Natural killer cell (primary cell): ENCODE measurements at regions not wholly inside any gene's neighbourhood (a gene's known extent, or its start where the extent isn't known, plus 50 kb on each side); places are given as distances from the start of the nearest gene placed in this dataset.

Experiments used
- ATAC-seq, 3 donors: fragments of 150-1000 bp in 2 of 3; fragments of 200-7000 bp in 1 of 3; cut with Tn5 transposase; 1 replicate in 1 of 3; 2 replicates in 2 of 3; pipeline ENCODE4 v1.10.0; 2021; ENCODE audit warnings: mild to moderate bottlenecking in 2 of 3, moderate library complexity in 2 of 3
- DNase-seq, 2 donors: peaks; one replicate each; pipeline versions ENCODE4 v3.0.0 to v3.0.0-alpha.2; 2013 to 2021; ENCODE audit warnings: mixed read lengths in 1 of 2
- H3K27ac ChIP-seq: one replicate; pipeline ENCODE4 v1.5.1; 2013; ENCODE audit warnings: mild to moderate bottlenecking, low read length
- H3K27me3 ChIP-seq: one replicate; pipeline ENCODE4 v1.6.1; 2013; ENCODE audit warnings: low read length; ENCODE audit not compliant: control insufficient read depth, insufficient read depth
- H3K36me3 ChIP-seq: one replicate; pipeline ENCODE4 v1.6.1; 2013; ENCODE audit warnings: low read length; ENCODE audit not compliant: control insufficient read depth, insufficient read depth
- H3K4me1 ChIP-seq: one replicate; pipeline ENCODE4 v1.6.1; 2013; ENCODE audit warnings: low read length; ENCODE audit not compliant: control insufficient read depth, insufficient read depth
- H3K4me3 ChIP-seq: one replicate; pipeline ENCODE4 v1.5.1; 2013; ENCODE audit warnings: low read length
- H3K9me3 ChIP-seq: one replicate; pipeline ENCODE4 v1.6.1; 2013; ENCODE audit warnings: low read length; ENCODE audit not compliant: control insufficient read depth, insufficient read depth
- H3K27ac Mint-ChIP-seq, 2 donors: one replicate each; pipeline ENCODE4 v1.8.0; 2022; ENCODE audit warnings: mild to moderate bottlenecking in 2 of 2, mixed read lengths in 2 of 2, moderate library complexity in 1 of 2
- H3K27me3 Mint-ChIP-seq, 2 donors: one replicate each; pipeline ENCODE4 v1.8.0; 2022; ENCODE audit warnings: low read depth in 2 of 2, mixed read lengths in 2 of 2
- H3K36me3 Mint-ChIP-seq: one replicate; pipeline ENCODE4 v1.8.0; 2022; ENCODE audit warnings: mixed read lengths
- H3K4me1 Mint-ChIP-seq, 2 donors: one replicate each; pipeline ENCODE4 v1.8.0; 2022; ENCODE audit warnings: mixed read lengths in 2 of 2
- H3K4me3 Mint-ChIP-seq: one replicate; pipeline ENCODE4 v1.8.0; 2022; ENCODE audit warnings: mild to moderate bottlenecking, moderate library complexity, mixed read lengths
- H3K9me3 Mint-ChIP-seq, 2 donors: one replicate each; pipeline ENCODE4 v1.8.0; 2022; ENCODE audit warnings: mixed read lengths in 2 of 2
- CTCF ChIP-seq: fragments of 200-600 bp; IDR thresholded peaks from one replicate; pipeline ENCODE4 v1.8.0; 2022; ENCODE audit warnings: antibody characterized with exemption
- WGBS: methylation state at CpG from one replicate; pipeline ENCODE4 v1.1.7; 2013; ENCODE audit warnings: missing lambda C conversion rate; ENCODE audit not compliant: insufficient coverage; 5-methylcytosine and 5-hydroxymethylcytosine counted together
- intact Hi-C: fragments of 100-400 bp; cut with micrococcal nuclease; formaldehyde crosslinking; loops from one replicate; pipeline ENCODE4 v1.14.2; 2022

- no peaks in the 10 kb centered on the region for H3K9me3 ChIP-seq
- ATAC-seq (no peak), DNase-seq (no peak)
- H3K4me1 Mint-ChIP-seq = no peaks in the 10 kb centered on the region
- no peaks in the 10 kb centered on the region for H3K9me3 Mint-ChIP-seq
- peaks cover 0 to 4% of the 10 kb centered on the region in 2 donors for H3K27me3 Mint-ChIP-seq
- H3K36me3 ChIP-seq = no peaks in the 10 kb centered on the region
- no peak overlapping the region for H3K27ac ChIP-seq
- no peak overlapping the region for H3K27ac Mint-ChIP-seq
- no peaks in the 10 kb centered on the region for H3K27me3 ChIP-seq
- WGBS = 61% methylated on average over 2 of the region's 3 CpGs
- H3K4me3 ChIP-seq = no peak overlapping the region
- no peaks in the 10 kb centered on the region for H3K4me1 ChIP-seq
- H3K4me3 Mint-ChIP-seq = no peak overlapping the region
- TF ChIP-seq CTCF = no peak
- no peaks in the 10 kb centered on the region for H3K36me3 Mint-ChIP-seq
- intact Hi-C loops = no loop called here
Measured at GRCh38 chr1:113320972-113321680, 69.2 kb upstream of the MAGI3 start.

GRCh38 chr1:113321771-113322387 lies 68.4 kb upstream of the MAGI3 start:
- Histone ChIP-seq H3K27me3 (no peaks in the 10 kb centered on the region), H3K4me1 (no peaks in the 10 kb centered on the region), H3K36me3 (no peaks in the 10 kb centered on the region), H3K27ac (no peak overlapping the region), H3K4me3 (no peak overlapping the region), H3K9me3 (no peaks in the 10 kb centered on the region)
- Mint-ChIP-seq H3K4me3 (no peak overlapping the region), H3K4me1 (no peaks in the 10 kb centered on the region), H3K36me3 (no peaks in the 10 kb centered on the region), H3K27ac (no peak overlapping the region), H3K9me3 (no peaks in the 10 kb centered on the region), H3K27me3 (peaks cover 0 to 7% of the 10 kb centered on the region in 2 donors)
- intact Hi-C loops = no loop called here
- DNase-seq (no peak), ATAC-seq (no peak)
- no peak for TF ChIP-seq CTCF
- WGBS = 95% methylated on average over 2 of the region's 3 CpGs

- Mint-ChIP-seq H3K4me1 (no peaks in the 10 kb centered on the region), H3K36me3 (no peaks in the 10 kb centered on the region), H3K4me3 (no peak overlapping the region), H3K27ac (no peak overlapping the region), H3K9me3 (no peaks in the 10 kb centered on the region), H3K27me3 (peaks cover 0 to 7% of the 10 kb centered on the region in 2 donors)
- no peak for TF ChIP-seq CTCF
- DNase-seq (no peak), ATAC-seq (no peak)
- Histone ChIP-seq H3K27me3 (no peaks in the 10 kb centered on the region), H3K4me1 (no peaks in the 10 kb centered on the region), H3K4me3 (no peak overlapping the region), H3K27ac (no peak overlapping the region), H3K36me3 (no peaks in the 10 kb centered on the region), H3K9me3 (no peaks in the 10 kb centered on the region)
- WGBS = 70% methylated on average over 1 of the region's 1 CpG
- intact Hi-C loops = no loop called here
Measured at GRCh38 chr1:113322439-113322838, 67.9 kb upstream of the MAGI3 start.

- DNase-seq (no peak), ATAC-seq (no peak)
- Histone ChIP-seq H3K4me1 (no peaks in the 10 kb centered on the region), H3K36me3 (no peaks in the 10 kb centered on the region), H3K9me3 (no peaks in the 10 kb centered on the region), H3K27me3 (no peaks in the 10 kb centered on the region), H3K27ac (no peak overlapping the region), H3K4me3 (no peak overlapping the region)
- no peak overlapping the region for H3K4me3 Mint-ChIP-seq
- WGBS = 88% methylated on average over 3 of the region's 3 CpGs
- TF ChIP-seq CTCF = no peak
- H3K27ac Mint-ChIP-seq = no peak overlapping the region
- H3K4me1 Mint-ChIP-seq = no peaks in the 10 kb centered on the region
- peaks cover 5 to 6% of the 10 kb centered on the region in 2 donors for H3K27me3 Mint-ChIP-seq
- H3K36me3 Mint-ChIP-seq = no peaks in the 10 kb centered on the region
- intact Hi-C loops = no loop called here
- H3K9me3 Mint-ChIP-seq = no peaks in the 10 kb centered on the region
Measured at GRCh38 chr1:113325022-113325421, 65.3 kb upstream of the MAGI3 start.
